Colonic mucosa (tissue), 4 donors: ENCODE measurements at regions not wholly inside any gene's neighbourhood (a gene's known extent, or its start where the extent isn't known, plus 50 kb on each side); places are given as distances from the start of the nearest gene placed in this dataset.

ENCODE experiments used
- DNase-seq: peaks from one replicate; pipeline ENCODE4 v3.0.0-alpha.2; 2020
- H3K27ac ChIP-seq: fragments of 200-600 bp; one replicate; pipeline ENCODE4 v1.8.0; 2021
- H3K27me3 ChIP-seq: fragments of 200-600 bp; one replicate; pipeline ENCODE4 v1.8.0; 2021
- H3K36me3 ChIP-seq: fragments of 200-600 bp; one replicate; pipeline ENCODE4 v1.8.0; 2021
- H3K4me1 ChIP-seq: fragments of 200-600 bp; one replicate; pipeline ENCODE4 v1.8.0; 2021; ENCODE audit warnings: mild to moderate bottlenecking
- H3K4me3 ChIP-seq: fragments of 200-600 bp; one replicate; pipeline ENCODE4 v1.8.0; 2021
- H3K9ac ChIP-seq, 2 donors: one replicate each; pipeline ENCODE4 v1.7.0; 2013; ENCODE audit warnings: control low read depth in 2 of 2, low read depth in 2 of 2, low read length in 2 of 2
- H3K9me3 ChIP-seq: fragments of 200-600 bp; one replicate; pipeline ENCODE4 v1.8.0; 2021
- intact Hi-C: fragments of 100-400 bp; cut with DNase I; formaldehyde crosslinking; loops from one replicate; pipeline ENCODE4 v1.14.1; 2022
- TF ChIP-seq, protein P1 (sequence below): fragments of 200-600 bp; IDR thresholded peaks from one replicate; pipeline ENCODE4 v1.8.0; 2022; ENCODE audit warnings: antibody characterized with exemption, mild to moderate bottlenecking
- donor health status: healthy.
- donor health status: DM: no; HTN: no; CAD: no.
- donor health status: DM: no; HTN: no; CAD: no.

DNA sequence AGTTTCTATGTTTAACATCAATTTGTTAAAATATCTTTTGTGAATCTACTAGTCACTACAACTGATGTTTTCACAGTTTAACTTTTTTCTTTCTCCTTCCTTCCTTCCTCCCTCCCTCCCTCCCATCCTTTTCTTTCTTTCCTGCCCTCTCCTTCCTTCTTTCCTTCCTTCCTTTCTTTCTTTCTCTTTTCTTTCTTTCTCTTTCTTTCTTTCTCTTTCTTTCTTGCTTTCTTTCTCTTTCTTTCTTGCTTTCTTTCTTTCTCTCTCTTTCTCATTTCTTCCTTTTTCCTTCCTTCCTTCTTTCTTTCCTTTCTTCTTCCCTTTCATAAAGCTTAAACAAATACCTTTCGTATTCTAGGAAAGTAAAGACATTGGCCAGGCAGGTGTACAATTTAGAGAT, 2083.0 kb upstream of the CELF4 start:
- Histone ChIP-seq H3K27ac (no peak overlapping the region), H3K4me1 (no peaks in the 10 kb centered on the region), H3K27me3 (no peaks in the 10 kb centered on the region), H3K9me3 (no peaks in the 10 kb centered on the region), H3K9ac (no peak overlapping the region), H3K4me3 (no peak overlapping the region), H3K36me3 (no peaks in the 10 kb centered on the region)
- intact Hi-C loops: no loop called here
- DNase-seq: no peak
- TF ChIP-seq, protein P1, sequence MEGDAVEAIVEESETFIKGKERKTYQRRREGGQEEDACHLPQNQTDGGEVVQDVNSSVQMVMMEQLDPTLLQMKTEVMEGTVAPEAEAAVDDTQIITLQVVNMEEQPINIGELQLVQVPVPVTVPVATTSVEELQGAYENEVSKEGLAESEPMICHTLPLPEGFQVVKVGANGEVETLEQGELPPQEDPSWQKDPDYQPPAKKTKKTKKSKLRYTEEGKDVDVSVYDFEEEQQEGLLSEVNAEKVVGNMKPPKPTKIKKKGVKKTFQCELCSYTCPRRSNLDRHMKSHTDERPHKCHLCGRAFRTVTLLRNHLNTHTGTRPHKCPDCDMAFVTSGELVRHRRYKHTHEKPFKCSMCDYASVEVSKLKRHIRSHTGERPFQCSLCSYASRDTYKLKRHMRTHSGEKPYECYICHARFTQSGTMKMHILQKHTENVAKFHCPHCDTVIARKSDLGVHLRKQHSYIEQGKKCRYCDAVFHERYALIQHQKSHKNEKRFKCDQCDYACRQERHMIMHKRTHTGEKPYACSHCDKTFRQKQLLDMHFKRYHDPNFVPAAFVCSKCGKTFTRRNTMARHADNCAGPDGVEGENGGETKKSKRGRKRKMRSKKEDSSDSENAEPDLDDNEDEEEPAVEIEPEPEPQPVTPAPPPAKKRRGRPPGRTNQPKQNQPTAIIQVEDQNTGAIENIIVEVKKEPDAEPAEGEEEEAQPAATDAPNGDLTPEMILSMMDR: no peak

DNA sequence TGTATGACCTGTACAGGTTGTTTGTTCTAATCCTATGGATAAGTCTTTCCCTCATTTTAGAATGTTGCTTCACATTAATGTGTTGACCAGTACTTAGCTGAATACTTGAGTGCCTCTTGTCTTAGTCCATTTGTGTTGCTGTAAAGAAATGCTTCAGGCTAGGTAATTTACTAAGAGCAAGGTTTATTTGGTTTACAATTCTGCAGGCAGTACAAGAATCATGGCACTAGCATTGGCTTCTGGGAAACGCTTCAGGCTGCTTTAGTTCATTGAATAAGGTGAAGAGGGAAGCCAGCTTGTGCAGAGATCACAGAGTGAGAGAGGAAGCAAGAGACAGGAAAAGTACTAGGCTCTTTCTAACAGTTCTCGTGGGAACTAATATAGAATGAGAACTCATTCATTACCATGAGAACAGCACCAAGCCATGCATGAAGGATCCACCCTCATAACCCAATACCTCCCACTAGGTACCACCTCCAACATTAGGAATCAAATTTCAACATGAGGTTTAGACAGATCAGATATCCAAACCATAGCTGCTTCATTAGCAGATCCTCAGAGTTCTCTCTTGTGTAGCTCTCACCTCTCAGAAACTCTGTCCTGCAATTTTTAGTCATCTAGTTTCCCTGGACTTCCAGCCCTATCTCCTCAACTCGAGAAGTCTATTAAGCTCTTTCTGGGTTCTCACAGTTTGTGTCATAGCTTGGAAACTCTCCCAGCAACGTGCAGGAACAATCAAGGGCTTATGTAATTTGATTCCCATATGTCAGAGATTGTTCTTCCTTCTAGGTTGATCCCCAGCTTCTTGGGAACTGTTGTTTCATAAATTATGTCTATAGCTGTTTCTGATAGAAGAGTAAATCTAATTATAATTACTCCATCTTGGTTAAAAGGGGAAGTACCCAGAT, 2082.3 kb upstream of the CELF4 start:
- intact Hi-C loops: no loop called here
- Histone ChIP-seq H3K27me3 (no peaks in the 10 kb centered on the region), H3K27ac (no peak overlapping the region), H3K4me1 (no peaks in the 10 kb centered on the region), H3K9me3 (no peaks in the 10 kb centered on the region), H3K9ac (no peak overlapping the region), H3K36me3 (no peaks in the 10 kb centered on the region), H3K4me3 (no peak overlapping the region)
- TF ChIP-seq, protein P1: no peak
- no peak for DNase-seq

DNA sequence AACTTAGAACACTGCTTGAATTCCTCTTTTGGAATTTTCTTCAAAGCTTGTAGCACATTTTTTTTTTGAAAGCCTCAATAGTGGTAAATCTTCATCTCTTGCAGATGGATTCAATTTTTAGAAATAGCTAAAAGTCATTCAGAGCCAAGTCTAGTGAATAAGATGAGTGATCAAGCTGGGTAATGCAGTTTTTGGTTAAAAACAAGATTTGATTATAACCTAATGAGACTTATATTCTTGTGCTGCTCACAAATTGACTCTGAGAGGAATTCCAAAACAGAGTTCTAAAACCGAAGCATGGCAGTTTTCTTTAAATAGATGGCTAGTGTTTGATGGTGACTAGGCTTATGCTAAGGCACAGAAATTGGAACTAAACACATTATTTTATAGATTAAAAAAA, 2072.6 kb upstream of the CELF4 start:
- no peak for DNase-seq
- intact Hi-C loops: no loop called here
- no peak overlapping the region for H3K9ac ChIP-seq
- no peaks in the 10 kb centered on the region for H3K36me3 ChIP-seq
- no peaks in the 10 kb centered on the region for H3K9me3 ChIP-seq
- no peaks in the 10 kb centered on the region for H3K4me1 ChIP-seq
- H3K4me3 ChIP-seq: no peak overlapping the region
- TF ChIP-seq, protein P1: no peak
- no peak overlapping the region for H3K27ac ChIP-seq
- H3K27me3 ChIP-seq: no peaks in the 10 kb centered on the region

DNA sequence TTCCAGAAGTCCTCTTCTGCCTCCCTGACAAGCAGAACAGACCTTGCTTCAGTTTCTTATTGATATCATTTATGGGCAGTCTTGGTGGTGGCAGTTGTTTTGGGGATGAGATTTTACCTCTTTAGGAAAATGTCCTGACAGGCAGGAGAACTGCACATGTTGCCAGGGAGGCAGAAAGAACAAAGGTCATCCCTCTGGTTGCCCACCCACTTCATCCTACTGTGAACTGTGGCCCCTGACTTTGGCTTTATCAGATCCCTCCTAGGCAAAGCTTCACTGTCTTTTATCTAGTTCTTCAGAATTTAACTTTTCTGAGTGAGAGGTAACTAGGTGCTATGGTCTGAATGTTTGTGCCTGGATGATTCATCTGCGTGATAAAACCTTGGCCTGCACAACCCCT, 2071.3 kb upstream of the CELF4 start:
- no peaks in the 10 kb centered on the region for H3K9me3 ChIP-seq
- H3K9ac ChIP-seq: no peak overlapping the region
- TF ChIP-seq, protein P1: no peak
- H3K36me3 ChIP-seq: no peaks in the 10 kb centered on the region
- no peak overlapping the region for H3K4me3 ChIP-seq
- H3K27me3 ChIP-seq: no peaks in the 10 kb centered on the region
- DNase-seq: no peak
- no peaks in the 10 kb centered on the region for H3K4me1 ChIP-seq
- intact Hi-C loops: no loop called here
- H3K27ac ChIP-seq: no peak overlapping the region

DNA sequence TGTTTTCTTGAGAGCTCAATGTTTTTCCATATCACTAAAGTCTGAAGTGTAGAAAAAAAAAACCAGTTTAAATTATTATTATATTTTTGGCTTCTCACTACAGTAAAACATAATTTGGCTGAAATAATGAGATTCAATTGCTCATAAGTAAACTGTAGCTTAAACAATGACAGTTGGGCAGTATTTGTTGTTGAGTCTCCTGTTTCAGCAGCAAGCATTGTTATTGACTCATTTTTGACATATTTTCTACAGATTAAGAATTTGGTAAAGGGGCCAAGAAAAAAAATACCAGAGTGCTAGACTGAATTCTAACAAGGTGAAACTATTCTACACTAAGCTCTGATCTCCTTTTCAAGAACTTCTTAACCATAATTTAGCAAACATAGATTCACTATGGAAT, 2070.4 kb upstream of the CELF4 start:
- TF ChIP-seq, protein P1: no peak
- H3K27ac ChIP-seq: no peak overlapping the region
- no peaks in the 10 kb centered on the region for H3K4me1 ChIP-seq
- H3K36me3 ChIP-seq: no peaks in the 10 kb centered on the region
- H3K27me3 ChIP-seq: no peaks in the 10 kb centered on the region
- no peak for DNase-seq
- H3K9ac ChIP-seq: no peak overlapping the region
- H3K4me3 ChIP-seq: no peak overlapping the region
- intact Hi-C loops: no loop called here
- H3K9me3 ChIP-seq: no peaks in the 10 kb centered on the region
